HG03060 (cell line): ENCODE measurements at regions not wholly inside any gene's neighbourhood (a gene's known extent, or its start where the extent isn't known, plus 50 kb on each side); places are given as distances from the start of the nearest gene placed in this dataset.

ENCODE experiments used
- ATAC-seq: cut with Tn5 transposase; IDR thresholded peaks from one replicate; pipeline ENCODE4 v1.9.1; 2021; ENCODE audit warnings: low read depth, moderate number of reproducible peaks; ENCODE audit not compliant: unreplicated experiment

DNA sequence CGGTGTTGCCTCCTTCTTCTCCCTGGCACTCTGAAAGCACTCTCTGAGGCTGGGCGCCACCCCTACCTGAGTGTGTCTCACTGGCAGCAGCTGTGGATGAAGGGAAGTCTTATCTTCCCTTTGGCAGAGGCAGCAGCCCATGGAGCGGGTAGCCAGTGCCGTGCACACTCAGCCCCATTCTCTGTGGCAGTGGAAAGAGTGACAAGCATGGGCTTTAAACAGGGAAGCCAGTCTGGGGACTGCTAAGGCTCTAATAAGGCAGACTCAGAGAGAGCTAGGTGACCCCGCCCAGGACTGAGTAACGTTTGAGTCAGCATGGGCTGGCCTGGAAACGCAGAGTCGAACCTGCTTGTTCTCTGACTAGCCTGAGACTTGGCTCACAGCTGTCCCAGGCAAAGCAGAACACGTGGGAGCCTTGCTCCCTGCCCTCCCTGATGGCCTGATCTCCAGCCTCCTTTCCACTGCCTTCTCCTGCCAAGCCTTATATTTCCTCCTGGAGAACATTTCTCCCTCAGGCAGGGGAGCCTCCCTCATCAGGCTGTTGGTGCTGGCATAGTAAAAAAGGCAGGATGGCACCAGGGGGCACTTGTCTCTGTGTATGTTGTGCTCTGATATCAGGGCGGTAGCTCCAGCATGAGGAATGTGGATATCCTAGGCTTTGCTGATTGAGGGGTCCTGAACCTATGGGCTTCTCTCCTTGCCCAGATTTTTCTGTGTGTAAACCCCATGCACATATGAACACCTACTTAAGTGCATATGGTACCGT lies 93.9 kb upstream of the LGALSL start:
- no peak for ATAC-seq

DNA sequence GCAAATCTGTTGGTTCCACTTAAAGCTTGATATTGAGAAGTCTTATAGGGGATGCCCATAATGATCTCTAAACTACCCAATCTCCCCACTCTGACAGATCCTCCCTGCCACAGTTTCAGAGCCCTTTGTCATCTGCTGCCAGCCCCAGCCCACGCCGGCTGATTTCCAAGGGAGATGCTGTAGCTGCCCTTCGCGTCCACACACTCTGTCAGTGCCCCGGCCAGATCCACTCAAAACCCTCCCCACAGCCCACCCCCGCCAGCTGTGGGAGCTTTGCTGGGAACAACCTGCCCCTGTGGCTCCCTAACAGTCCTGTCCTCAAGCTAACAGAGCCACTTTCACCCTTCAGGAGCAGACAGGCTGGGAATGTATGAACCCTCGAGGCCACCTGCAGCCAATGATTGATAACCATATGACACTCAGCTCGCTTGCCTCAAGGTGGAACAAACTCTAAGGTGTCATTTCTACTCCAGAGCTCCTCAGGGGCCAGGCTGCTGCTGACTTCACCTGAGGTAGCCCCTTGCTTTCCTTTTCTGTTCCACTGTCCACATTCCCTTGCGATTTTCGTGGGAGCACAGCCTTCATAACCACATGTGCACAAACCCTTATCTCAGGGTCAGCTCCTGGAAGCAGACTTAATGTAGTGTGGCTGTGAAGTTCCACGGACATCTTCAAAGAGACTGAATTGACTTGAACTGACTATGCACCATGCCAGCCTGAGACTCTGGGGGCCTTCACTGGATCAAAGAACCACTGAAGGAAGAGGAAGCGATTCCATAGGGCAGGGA lies 92.6 kb upstream of the LGALSL start:
- no peak for ATAC-seq

DNA sequence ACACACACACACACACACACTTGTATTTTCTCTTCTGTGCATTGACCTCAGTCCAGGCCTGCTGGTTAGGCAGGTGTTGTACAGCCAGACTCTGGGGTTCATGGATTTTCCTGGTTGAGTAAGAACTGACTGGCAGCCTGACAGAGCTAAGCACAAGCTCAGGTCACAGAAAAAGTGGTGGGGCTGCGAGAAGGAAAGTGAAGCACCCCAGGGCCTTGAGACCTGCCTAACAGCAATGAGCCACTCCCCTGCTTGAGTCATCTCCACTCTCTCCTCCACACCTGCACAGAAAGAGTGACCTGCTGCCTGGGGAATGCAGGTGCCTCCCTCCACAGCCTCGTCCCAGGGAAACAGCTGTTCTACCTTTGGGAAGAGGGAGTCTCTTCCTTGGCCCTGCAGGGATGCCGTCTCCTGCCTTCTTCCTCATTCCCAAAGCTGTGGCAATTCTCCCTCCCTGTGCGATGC lies 91.4 kb upstream of the LGALSL start:
- ATAC-seq, result no peak

DNA sequence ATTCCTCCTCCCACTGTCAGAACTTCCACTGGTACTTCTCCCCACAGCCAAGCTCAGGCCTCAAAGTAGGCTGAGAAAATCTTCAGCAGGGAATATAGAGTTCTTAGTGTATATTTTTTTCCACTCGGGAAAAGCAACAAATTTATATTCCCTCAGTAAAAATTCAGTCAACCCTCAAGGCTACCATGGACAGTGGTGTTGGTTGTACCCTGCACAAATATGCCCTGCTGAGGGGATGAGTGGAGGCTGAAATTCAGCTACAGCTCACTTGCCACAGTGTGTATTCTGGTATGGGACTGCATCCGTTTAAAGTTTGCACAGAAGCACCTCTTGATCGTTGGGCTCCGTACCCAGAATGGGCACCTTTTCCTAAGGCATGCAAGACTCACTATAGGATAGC lies 90.8 kb upstream of the LGALSL start:
- ATAC-seq, result no peak

DNA sequence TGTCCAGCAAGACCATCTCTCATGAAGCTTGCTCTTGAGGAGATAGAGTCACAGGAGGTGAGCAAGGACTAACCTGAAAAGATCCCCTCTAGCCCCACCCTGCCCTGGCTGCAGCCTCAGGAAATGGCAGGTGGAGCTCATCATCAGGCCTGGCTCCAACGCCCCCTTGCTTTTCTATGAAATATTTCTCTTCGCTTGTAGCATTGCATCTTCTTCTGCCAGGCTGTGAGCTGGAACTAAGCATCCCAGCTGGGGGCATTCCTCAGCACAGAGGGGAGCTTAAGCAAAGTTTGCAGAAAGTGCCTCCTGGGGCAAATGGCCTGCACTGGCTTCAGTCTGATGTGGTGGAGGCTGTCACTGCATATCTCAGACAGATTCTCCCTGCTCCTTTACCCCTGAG lies 90.1 kb upstream of the LGALSL start:
- ATAC-seq, result no peak

DNA sequence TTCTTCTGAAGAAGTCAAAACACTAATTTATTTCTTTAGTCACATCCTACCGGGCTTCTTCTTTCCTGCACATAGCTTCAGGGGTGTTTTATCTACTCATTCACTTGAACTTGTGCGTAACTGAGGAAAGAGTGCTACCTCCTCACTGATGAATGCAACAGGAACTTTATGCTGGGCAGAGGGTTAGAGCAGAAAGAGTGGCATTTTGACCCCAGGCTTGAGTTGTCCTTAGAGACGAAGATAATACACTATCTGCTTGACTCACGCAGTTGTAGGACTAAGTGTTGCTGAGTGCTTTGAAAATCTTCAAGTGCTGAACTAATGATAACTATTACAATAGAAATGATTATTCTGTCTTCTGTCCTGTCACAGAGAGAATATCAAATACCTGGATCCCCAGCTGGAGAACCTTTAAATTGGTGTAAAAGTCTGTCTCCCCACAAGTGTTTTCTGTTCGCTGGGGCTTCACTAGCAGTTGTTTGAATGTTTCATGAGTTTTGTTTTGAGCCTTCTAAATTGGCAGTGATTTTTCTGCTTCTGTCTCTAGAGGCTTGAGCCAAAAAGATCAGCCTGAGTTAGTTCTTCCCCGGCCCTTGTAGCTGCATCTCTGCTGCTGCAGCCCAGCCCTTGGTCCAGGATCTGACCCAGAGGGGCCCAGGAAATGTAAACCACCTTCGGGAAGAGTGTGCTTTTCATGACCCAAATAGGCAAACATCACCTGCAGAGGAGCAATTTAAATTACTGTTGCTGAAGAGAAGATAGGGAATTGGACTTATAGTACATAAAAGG lies 86.3 kb upstream of the LGALSL start:
- no peak for ATAC-seq

DNA sequence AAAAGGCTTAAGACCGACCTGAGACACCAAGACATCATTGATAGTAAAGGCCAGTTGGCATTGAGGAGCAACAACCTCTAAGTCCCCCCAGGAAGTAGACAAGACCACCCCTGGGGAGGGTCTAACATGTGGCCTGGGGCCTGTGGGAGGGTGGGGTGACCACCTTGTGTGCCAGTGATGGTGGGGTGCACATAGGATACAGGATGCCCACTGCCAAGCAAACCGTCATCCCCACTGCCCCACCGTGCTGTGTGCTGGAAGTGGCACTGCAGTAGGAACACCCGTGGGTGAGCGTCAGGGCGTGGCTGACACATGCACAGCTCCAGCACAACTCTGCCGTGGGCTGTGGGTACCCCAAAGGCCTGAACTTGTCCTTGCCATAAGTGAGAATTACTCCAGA lies 84.3 kb upstream of the LGALSL start:
- no peak for ATAC-seq

DNA sequence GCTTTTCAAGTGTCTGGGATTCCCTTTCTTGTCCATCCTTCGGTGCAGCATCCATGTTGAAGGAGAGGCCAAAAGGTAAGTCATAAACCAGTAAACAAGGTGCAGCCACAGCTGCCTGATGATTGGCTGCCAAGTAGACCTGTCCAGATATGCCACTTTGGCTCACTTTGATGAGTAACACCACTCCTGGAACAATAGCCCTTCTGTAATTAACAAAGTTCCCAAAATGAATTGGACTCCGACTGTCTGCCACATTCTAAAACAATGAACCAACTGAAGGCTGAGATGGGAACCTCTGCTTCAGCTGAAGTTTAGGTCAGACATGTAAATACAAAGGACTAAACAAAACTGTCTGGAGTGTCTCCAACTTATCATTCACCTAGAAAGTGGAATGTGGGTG lies 82.2 kb upstream of the LGALSL start:
- no peak for ATAC-seq

DNA sequence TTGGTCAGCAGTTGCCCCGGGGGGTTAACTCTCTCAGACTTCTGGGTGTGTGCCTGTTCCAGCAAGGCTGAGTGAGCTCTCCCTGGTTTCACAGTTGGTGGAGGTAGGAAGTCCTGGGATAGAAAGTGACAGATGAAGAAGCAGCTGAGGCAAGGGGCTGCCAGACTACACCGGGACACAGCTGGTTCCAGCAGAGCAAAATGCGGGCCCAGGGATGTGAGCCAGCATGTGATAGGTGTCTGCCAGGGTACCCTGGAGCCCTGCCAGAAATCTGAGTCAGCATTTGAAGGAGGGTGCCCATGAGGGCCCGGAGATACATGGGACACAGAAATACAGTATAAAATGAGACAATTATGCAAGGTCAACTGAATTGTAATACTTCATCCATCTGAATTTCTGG lies 79.3 kb upstream of the LGALSL start:
- no peak for ATAC-seq

DNA sequence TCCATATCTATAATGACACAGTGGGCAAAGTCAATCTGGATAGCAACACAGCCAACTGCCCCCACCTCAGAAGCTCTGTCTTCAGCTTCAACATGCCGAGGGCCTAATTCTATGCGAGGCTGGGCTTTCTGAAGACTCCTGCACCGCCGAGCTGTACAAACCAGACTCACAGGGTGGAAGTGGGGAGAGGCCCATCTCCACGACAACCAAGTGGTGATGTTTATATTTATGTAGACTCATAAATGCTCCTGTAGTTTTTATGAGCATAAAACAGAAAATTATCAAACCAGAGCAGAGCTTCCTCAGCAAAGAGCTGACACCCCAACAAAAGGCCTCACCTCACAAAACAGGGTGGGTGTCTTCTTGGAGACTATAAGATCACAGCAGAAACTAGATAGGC lies 77.0 kb upstream of the LGALSL start:
- ATAC-seq, result no peak

DNA sequence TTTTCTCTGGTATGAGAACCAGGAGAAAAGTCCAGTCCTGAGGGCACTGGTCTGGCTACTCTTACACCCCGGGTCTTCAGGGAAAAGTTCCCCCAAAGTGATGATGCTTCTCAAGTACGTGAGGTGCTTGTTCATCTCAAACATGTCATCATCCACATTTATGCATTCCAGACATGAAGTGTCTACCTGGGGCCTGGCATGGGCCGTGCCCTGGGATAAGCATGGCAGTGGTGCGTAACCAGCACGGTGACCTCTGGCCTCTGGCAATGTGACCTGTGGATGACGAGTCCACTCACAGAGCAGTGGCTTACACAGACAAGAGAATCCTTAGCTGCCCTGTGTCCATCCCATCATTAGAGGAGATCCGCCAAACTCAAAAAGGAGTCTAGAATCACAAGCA lies 74.8 kb upstream of the LGALSL start:
- no peak for ATAC-seq

DNA sequence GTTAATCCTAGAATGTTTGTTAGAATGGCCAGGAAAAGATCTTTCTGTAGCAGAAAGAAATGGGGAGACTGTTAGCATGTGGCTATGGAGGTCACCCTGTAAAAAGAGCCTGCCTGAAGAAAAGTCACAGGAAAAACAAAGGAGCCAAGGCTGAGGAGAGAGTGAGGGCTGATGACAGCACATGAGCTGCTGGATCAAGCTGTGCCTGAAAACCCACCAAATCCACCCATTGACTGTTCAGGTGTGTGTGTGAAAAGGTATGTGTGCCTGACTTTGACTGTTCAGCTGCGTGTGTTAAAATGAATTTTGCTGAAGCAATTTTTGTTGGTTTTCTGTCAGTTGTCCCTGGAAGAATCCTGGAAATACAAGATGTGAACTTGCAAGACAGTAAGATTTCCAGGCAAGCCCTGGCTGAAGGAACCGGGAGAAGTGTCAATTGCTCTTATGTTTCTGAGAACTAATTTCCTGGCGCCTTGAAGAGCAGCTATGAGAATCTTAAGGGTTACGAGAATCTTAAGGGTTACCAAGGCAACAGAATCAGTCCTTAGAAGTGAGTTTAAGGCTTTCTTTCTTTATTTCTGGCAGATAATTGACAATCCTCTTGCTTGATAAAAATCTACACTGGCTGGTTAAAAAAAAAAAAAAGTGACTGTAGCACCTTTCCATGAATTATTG lies 73.0 kb upstream of the LGALSL start:
- ATAC-seq, result no peak

DNA sequence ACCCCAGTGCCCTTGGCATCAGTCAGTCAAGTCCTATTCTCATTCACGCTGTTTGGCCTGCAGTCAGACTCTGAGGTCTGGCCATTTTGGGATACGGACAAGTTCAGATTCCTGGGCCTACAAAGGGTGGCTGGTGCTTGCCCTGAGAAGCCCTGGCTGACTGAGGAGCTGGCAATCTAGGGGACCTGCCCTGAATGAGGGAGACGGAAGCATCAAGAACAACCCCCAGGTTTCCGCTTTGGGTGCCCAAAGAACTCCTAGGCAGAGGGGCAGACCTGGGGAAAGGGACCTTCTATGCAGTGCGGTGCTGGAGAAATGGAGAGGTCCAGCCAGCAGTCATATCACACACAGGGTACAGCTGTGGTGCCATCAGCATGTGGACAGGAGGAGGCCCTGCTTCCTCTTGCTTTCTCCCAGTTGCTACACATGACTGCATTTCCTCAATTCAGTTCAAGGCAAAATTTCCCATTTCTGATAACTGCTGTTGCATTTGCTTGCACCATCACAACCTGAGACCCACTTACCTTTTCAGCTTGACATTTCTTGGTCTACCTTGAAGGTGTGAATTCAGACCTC lies 70.9 kb upstream of the LGALSL start:
- ATAC-seq, result no peak

DNA sequence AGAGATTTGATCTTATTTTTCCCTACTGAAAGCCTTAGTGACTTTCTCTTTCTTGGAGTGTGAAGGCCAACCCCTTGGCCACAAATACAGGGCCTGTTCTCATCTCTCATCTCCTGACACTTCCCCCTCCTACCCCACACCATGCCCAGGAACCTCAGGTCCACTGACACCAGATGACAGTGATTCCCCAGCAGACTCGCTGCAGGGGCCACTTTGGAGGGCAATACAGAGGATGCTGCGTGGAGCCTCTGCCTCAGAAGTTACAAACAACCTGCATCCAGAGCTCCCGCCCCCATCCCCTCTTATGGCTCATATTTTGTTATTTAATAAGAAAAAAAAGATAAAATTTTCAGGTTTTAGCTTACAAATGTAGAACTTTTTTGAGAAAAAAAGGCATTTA lies 70.1 kb upstream of the LGALSL start:
- ATAC-seq, result no peak

DNA sequence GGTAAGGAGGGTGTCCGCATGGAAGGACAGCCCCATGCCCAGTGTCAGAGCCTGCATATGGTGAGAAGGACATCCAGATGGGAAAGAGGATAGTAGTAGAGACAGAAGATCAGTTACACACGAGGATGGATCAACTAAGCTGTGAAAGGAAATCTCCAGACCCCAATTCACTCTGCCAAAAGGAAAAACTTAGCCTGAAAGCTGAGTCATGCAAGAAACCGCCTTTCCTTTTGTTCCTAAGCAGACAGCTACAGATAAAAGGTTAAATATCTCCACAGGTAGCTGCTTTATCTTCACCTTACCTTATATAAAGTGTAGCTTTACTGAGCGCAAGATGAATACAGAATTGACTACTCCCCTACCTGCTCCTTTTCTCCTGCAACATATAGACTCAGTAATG lies 67.3 kb upstream of the LGALSL start:
- no peak for ATAC-seq

DNA sequence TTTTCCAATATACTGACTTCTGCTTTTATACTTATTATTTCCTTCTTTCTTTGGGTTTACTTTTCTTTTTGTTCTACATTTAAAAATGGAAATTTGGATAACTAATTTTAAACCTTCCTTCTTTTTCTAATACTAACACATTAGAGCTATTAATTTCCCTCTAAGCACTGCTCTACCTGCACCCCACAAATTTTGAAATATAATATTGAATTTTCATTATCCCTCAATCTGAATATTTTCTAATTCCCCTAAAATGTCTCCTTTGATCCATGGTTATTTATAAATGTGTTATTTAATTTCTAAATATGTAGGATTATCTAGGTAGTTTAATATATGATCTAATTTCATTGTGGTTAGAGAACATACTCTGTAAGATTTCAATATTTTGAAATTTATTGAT lies 63.4 kb upstream of the LGALSL start:
- no peak for ATAC-seq

DNA sequence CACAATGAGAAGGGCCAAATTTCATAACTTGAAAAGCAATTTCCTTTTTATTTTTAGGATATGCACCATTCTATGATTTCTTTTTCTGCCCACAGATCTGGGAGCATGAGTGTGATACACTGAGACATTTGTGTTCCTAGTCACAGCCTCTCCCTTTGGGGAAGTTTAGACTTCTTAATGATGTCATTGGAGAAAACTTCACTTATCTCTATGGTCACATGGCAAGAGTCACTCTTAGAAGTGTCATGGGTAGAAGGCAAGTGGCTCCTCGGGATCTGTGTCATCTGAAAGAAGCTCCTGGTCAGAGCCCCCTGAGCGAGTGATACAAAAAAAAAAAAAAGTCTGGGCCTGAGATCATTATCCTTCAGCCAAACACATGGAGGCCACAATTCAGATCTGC lies 62.5 kb upstream of the LGALSL start:
- ATAC-seq, result no peak

DNA sequence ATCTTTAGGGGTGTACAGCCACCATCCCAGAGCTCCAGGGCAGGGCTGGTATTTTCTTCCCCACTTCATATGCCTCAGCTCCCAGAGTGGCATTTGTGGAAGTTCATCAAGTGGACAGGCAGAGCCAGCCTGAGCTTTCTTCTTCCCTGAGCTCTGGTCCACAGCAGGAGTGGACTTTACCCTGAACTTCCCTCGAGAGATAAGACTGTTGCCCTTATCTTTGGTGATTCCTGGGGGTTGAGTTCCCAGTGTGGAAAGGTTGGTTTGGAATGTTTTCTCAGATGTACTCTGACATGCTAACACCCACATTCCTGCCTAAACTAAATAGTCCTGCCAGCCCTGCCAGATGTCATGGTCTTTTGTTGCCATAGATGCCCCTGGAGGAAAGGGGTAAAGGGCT lies 62.0 kb upstream of the LGALSL start:
- no peak for ATAC-seq

DNA sequence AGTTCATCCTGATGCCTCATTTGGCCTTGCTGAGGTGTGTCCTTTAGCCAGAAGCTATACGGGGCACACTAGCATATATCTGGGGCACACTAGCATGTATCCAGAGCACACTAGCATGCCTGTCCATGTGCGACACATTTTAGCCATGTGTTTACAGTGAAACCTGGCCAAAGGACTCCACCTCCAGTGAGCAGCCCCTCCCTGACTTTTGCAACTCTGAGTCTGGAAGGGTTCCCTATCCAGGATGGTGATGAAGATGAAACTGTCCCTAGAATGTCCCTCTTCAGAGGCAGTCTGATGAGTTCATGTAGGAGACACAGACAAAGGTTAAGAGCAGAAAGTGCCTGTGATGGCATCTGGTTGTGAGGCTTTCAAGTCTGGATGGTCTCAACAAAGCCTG lies 61.4 kb upstream of the LGALSL start:
- no peak for ATAC-seq

DNA sequence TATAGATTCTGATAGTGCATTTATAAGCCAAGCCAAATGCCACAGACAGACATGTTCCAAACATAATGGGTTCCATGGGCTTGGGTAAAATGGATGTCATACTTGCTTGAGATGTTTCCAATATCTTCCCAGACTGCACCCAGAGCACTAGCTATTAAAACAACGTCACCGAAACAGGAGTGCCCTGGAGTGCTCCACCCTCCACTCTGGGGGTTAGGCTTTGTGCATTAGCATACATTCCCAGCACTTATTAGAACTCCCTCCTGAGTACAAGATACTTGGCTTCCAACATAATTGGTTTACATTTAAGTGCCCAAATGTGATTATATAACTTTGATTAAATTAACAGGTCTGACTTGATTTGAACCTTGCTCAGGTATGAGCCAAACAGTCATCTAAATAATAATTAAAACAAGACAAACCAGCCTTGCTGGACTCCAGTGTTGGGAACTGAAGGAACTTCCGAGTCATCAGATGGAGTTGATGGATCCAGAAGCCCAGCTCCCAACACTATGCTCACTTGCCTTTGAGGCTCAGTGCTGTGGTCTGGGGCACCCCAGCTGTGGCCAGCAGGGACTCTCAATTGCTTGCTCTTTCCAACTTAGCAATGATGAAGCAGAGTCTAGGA lies 60.5 kb upstream of the LGALSL start:
- no peak for ATAC-seq
